ENCODE measurements at regions not wholly inside any gene's neighbourhood (a gene's known extent, or its start where the extent isn't known, plus 50 kb on each side); places are given as distances from the start of the nearest gene placed in this dataset.
A peak's percentile ranks its signal among the peaks of the same experiment; 100 is the strongest.

DNA sequence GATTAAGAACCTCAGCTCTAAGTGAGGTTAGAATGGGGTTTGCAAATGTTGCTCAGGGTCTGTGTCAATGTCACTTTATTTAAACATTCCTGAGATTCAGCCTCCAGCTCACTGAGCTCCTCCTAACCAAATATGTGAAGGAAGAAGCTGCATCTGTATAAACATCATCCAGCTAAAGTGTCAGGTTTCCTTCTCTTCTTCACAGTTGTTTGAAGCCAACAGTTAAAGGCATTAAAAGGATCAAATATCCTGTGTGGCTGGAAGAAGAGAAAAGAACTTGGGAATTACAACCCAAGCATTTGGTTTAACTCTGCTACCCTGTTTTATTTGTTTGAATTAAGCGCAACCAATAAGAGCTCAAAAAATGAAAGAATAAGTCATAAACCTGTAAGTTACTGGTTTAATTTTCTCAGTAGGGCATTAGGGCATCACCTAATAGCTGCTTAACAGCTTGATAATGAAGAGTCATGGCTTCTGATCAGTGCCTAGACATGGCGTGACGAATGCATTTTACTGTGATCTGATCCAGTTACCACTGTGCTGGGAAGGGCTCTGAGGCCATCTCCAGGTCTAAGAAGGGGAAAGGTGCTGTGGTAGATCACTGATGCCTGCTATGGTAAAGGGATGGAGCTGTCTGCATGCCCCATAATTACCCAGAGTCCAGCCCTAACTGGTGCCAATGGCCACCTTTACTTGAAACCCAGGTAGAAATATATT, 165.7 kb upstream of the TSC22D2 start:
- DNase-seq, result no peak
- Histone ChIP-seq H3K79me2 (ENCODE audit: insufficient read depth) (no peaks in the 10 kb centered on the region), H3K9ac (no peak overlapping the region), H3K4me3 (no peak overlapping the region), H3K4me2 (ENCODE audit: unreplicated experiment) (peak overlapping the region; percentile 18), H3K9me3 (ENCODE audit: low read depth) (no peaks in the 10 kb centered on the region), H3K4me1 (ENCODE audit: insufficient read depth) (peaks cover 22% of the 10 kb centered on the region), H4K20me1 (ENCODE audit: insufficient read depth) (no peaks in the 10 kb centered on the region), H3F3A (ENCODE audit: insufficient read depth) (peaks cover 18% of the 10 kb centered on the region), H2AFZ (peak overlapping the region; percentile 37; the same call in 1 of the 2 replicates), H3K27ac (no peak overlapping the region), H3K9me2 (ENCODE audit: insufficient read depth) (no peaks in the 10 kb centered on the region), H3K27me3 (replicated peaks; ENCODE audit: insufficient read depth) (no peaks in the 10 kb centered on the region), H3K36me3 (ENCODE audit: low read depth) (no peaks in the 10 kb centered on the region)
- in situ Hi-C loops (cut with MboI), result no loop called here
- WGBS, 2 experiments (ENCODE audit: low coverage in 1 of 2, low lambda C conversion rate in 2 of 2, missing lambda C conversion rate in 2 of 2), result 81 to 88% methylated on average over 3 of the region's 3 CpGs
- TF ChIP-seq EZH2phosphoT487 (IDR thresholded peaks at IDR 0.05; ENCODE audit: insufficient read depth, low read depth) (no peak), EZH2 (IDR thresholded peaks at IDR 0.05; ENCODE audit: insufficient read depth, poor library complexity, severe bottlenecking) (no peak)

DNA sequence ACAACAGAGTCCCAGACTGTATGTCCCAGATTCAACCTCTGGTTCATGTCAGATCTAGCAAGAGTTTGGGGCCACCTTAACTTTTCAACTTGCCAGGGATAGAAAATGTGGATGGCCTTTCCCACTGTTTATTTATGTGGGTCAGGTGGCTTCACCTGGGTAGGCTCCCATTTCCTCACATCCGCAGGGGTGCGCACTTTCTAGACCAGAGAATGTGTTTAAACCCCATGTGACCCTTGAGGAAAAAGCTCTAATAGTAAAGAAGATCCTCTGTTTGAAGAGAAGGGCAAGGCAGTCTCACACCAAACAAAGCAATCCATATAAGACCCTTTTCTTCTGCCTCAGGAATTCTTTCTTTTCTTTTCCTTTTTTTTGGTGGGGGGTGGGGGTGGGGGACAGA, 167.2 kb upstream of the TSC22D2 start:
- no peaks in the 10 kb centered on the region for H3K9me2 ChIP-seq (ENCODE audit: insufficient read depth)
- no peaks in the 10 kb centered on the region for H4K20me1 ChIP-seq (ENCODE audit: insufficient read depth)
- H3F3A ChIP-seq (ENCODE audit: insufficient read depth), result peaks cover 33% of the 10 kb centered on the region
- WGBS, 2 experiments (ENCODE audit: low coverage in 1 of 2, low lambda C conversion rate in 2 of 2, missing lambda C conversion rate in 2 of 2), result 94 to 98% methylated on average over 2 of the region's 2 CpGs
- H3K4me3 ChIP-seq, result no peak overlapping the region
- no peaks in the 10 kb centered on the region for H3K27me3 ChIP-seq (replicated peaks; ENCODE audit: insufficient read depth)
- no peak overlapping the region for H2AFZ ChIP-seq
- no peak overlapping the region for H3K4me2 ChIP-seq (ENCODE audit: unreplicated experiment)
- H3K36me3 ChIP-seq (ENCODE audit: low read depth), result no peaks in the 10 kb centered on the region
- DNase-seq, result no peak
- no peak overlapping the region for H3K27ac ChIP-seq
- no peaks in the 10 kb centered on the region for H3K9me3 ChIP-seq (ENCODE audit: low read depth)
- peaks cover 37% of the 10 kb centered on the region for H3K4me1 ChIP-seq (ENCODE audit: insufficient read depth)
- H3K79me2 ChIP-seq (ENCODE audit: insufficient read depth), result no peaks in the 10 kb centered on the region
- H3K9ac ChIP-seq, result no peak overlapping the region
- no peak for TF ChIP-seq EZH2 (IDR thresholded peaks at IDR 0.05; ENCODE audit: insufficient read depth, poor library complexity, severe bottlenecking)
- TF ChIP-seq EZH2phosphoT487 (IDR thresholded peaks at IDR 0.05; ENCODE audit: insufficient read depth, low read depth), result no peak
- in situ Hi-C loops (cut with MboI), result no loop called here

DNA sequence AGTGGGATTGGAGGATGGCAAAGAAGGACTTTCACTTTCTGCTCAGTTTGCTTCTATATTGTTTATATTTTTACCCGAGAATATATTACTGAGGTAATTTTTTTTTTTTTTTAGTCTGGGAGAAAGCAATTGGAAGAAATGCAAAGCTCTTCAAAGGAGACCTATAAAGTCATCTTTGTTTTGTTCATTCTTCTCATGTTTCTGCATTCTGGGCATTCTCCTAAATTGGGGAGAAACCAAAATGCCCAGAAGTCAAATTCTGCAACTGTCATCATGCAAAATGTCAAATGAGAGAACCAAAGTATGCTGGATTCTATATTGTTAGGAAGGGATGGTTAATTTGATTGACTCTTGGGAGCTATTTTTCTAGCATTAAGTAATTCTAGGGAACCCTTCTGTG, 168.3 kb upstream of the TSC22D2 start:
- no peaks in the 10 kb centered on the region for H4K20me1 ChIP-seq (ENCODE audit: insufficient read depth)
- H3K9me2 ChIP-seq (ENCODE audit: insufficient read depth), result no peaks in the 10 kb centered on the region
- no peaks in the 10 kb centered on the region for H3K9me3 ChIP-seq (ENCODE audit: low read depth)
- no peaks in the 10 kb centered on the region for H3K79me2 ChIP-seq (ENCODE audit: insufficient read depth)
- no peak overlapping the region for H3K9ac ChIP-seq
- no peaks in the 10 kb centered on the region for H3K27me3 ChIP-seq (replicated peaks; ENCODE audit: insufficient read depth)
- no peaks in the 10 kb centered on the region for H3K36me3 ChIP-seq (ENCODE audit: low read depth)
- H3K27ac ChIP-seq, result no peak overlapping the region
- peak overlapping the region; percentile 14; the same call in 1 of the 2 replicates for H3K4me3 ChIP-seq
- peaks cover 46% of the 10 kb centered on the region for H3K4me1 ChIP-seq (ENCODE audit: insufficient read depth)
- H3F3A ChIP-seq (ENCODE audit: insufficient read depth), result peaks cover 44% of the 10 kb centered on the region
- H2AFZ ChIP-seq, result no peak overlapping the region; the same call in 1 of the 2 replicates
- WGBS, 2 experiments (ENCODE audit: low coverage in 1 of 2, low lambda C conversion rate in 2 of 2, missing lambda C conversion rate in 2 of 2), result 29% methylated on average over 1 of the region's 1 CpG
- TF ChIP-seq EZH2 (IDR thresholded peaks at IDR 0.05; ENCODE audit: insufficient read depth, poor library complexity, severe bottlenecking) (no peak), EZH2phosphoT487 (IDR thresholded peaks at IDR 0.05; ENCODE audit: insufficient read depth, low read depth) (no peak)
- in situ Hi-C loops (cut with MboI), result no loop called here
- no peak for DNase-seq
- no peak overlapping the region for H3K4me2 ChIP-seq (ENCODE audit: unreplicated experiment)

DNA sequence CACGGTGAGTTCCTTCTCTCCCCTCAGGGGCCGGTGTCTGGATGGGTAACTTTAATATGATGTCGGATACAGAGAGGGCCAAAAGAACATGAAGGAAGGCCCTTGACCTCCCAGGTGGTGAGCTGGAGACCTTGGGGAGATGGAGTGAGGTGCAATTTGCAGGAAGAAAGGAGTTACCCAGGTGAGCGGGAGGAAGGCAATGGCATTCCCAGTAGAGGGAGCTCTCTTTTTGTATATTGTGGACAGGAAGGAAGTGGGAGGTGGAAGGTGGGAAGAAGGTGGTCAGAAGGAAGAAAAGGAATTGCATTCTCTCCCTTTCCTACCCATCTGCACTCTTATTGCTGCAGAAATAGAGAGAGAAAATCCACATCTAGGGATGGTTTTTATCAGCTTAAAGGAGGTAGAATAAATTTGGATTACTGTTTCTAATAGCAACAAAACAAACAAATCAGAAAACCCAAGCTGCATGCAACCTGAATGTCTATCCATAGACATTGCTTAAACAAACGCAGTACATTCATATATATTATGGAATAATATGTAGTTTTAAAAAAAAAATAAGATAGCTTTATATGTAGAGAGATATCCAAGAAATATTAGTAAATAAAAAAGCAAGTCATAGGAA, 169.0 kb upstream of the TSC22D2 start:
- no peaks in the 10 kb centered on the region for H3K9me3 ChIP-seq (ENCODE audit: low read depth)
- H3K27me3 ChIP-seq (replicated peaks; ENCODE audit: insufficient read depth), result no peaks in the 10 kb centered on the region
- no peak overlapping the region for H3K27ac ChIP-seq
- H3K9ac ChIP-seq, result no peak overlapping the region
- no peak for TF ChIP-seq EZH2 (IDR thresholded peaks at IDR 0.05; ENCODE audit: insufficient read depth, poor library complexity, severe bottlenecking)
- TF ChIP-seq EZH2phosphoT487 (IDR thresholded peaks at IDR 0.05; ENCODE audit: insufficient read depth, low read depth), result no peak
- WGBS, 2 experiments (ENCODE audit: low coverage in 1 of 2, low lambda C conversion rate in 2 of 2, missing lambda C conversion rate in 2 of 2), result 72 to 76% methylated on average over 5 of the region's 5 CpGs
- in situ Hi-C loops (cut with MboI), result no loop called here
- no peaks in the 10 kb centered on the region for H3K9me2 ChIP-seq (ENCODE audit: insufficient read depth)
- no peak overlapping the region for H2AFZ ChIP-seq
- H3K36me3 ChIP-seq (ENCODE audit: low read depth), result no peaks in the 10 kb centered on the region
- H3F3A ChIP-seq (ENCODE audit: insufficient read depth), result peaks cover 46% of the 10 kb centered on the region
- no peak overlapping the region for H3K4me2 ChIP-seq (ENCODE audit: unreplicated experiment)
- no peaks in the 10 kb centered on the region for H3K79me2 ChIP-seq (ENCODE audit: insufficient read depth)
- peaks cover 46% of the 10 kb centered on the region for H3K4me1 ChIP-seq (ENCODE audit: insufficient read depth)
- H3K4me3 ChIP-seq, result no peak overlapping the region
- DNase-seq, result no peak
- H4K20me1 ChIP-seq (ENCODE audit: insufficient read depth), result no peaks in the 10 kb centered on the region
